Hematopoietic multipotent progenitor cell treated with erythropoietin and hydrocortisone succinate and interleukin-3 and kit ligand, for 4 days (in vitro differentiated cells): ENCODE measurements at regions not wholly inside any gene's neighbourhood (a gene's known extent, or its start where the extent isn't known, plus 50 kb on each side); places are given as distances from the start of the nearest gene placed in this dataset.

Source experiments
- DNase-seq: peaks from one replicate; pipeline ENCODE4 v3.0.0-alpha.2; 2015

- no peak for DNase-seq
These were observed 58.9 kb upstream of the BZW1 start for GRCh38 chr2:200752835-200753234.

GRCh38 chr2:200756618-200757321, 54.9 kb upstream of the BZW1 start:
- no peak for DNase-seq

DNA sequence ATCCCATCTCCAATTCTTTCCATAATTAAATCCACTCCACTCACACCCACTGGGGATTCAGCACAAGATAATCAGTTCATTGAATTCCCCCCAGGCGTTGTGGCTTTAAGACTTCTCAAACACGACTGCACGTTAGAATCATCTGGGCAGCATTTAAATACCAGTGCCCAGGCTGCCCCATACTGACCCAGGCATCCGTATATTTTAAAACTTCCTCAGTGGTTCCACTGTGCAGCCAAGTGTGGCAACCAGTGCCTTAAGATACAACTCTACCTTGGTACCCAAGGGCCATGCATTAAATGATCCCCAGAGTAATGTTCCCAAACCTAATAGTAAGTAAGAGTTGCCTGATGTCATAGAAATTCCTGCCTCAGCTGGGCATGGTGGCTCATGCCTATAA, 54.3 kb upstream of the BZW1 start:
- no peak for DNase-seq

GRCh38 chr2:200758341-200758740, 53.4 kb upstream of the BZW1 start:
- no peak for DNase-seq

DNA sequence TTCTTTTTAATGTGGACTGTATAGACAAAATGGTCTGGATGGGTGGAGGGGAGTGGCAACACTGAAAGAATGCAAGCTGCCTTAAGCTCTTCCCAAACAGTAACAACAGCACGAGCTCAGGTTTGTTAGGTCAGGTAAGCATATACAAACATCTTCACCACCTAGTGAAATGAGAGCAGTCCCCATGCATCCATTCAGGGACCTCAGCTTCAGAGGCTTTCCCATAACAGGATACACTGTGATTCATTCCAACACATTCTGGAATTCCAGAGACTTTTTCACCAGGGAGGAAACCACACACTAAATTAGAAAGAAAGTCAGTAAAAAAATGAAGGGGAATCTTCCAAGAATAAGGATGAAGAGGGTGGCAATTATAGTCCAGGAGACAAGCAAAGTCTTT, 50.4 kb upstream of the BZW1 start:
- DNase-seq, result no peak
